ENCODE measurements at regions not wholly inside any gene's neighbourhood (a gene's known extent, or its start where the extent isn't known, plus 50 kb on each side); places are given as distances from the start of the nearest gene placed in this dataset.

- H3K27ac ChIP-seq (replicated peaks) = no peak overlapping the region
- DNase-seq (ENCODE audit: low read depth in 1 of 2, low spot score in 1 of 2) = no peak
- TF ChIP-seq, protein P1, sequence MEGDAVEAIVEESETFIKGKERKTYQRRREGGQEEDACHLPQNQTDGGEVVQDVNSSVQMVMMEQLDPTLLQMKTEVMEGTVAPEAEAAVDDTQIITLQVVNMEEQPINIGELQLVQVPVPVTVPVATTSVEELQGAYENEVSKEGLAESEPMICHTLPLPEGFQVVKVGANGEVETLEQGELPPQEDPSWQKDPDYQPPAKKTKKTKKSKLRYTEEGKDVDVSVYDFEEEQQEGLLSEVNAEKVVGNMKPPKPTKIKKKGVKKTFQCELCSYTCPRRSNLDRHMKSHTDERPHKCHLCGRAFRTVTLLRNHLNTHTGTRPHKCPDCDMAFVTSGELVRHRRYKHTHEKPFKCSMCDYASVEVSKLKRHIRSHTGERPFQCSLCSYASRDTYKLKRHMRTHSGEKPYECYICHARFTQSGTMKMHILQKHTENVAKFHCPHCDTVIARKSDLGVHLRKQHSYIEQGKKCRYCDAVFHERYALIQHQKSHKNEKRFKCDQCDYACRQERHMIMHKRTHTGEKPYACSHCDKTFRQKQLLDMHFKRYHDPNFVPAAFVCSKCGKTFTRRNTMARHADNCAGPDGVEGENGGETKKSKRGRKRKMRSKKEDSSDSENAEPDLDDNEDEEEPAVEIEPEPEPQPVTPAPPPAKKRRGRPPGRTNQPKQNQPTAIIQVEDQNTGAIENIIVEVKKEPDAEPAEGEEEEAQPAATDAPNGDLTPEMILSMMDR (IDR thresholded peaks at IDR 0.05; ENCODE audit: insufficient read depth, low read length) = no peak
- TF ChIP-seq GABPA (IDR thresholded peaks at IDR 0.05; ENCODE audit: low read depth) = no peak
- TF ChIP-seq SPI1 (IDR thresholded peaks at IDR 0.05; ENCODE audit: borderline replicate concordance, low read depth) = no peak
- TF ChIP-seq POLR2AphosphoS5 (IDR thresholded peaks at IDR 0.05; ENCODE audit: low read depth) = no peak
- H3K4me3 ChIP-seq (replicated peaks; ENCODE audit: insufficient read depth, low read length) = no peak overlapping the region
- no peaks in the 10 kb centered on the region for H3K27me3 ChIP-seq (ENCODE audit: insufficient read depth, poor library complexity, severe bottlenecking)
These were observed 338.8 kb upstream of the SHH start for GRCh38 chr7:156151078-156151477.

DNA sequence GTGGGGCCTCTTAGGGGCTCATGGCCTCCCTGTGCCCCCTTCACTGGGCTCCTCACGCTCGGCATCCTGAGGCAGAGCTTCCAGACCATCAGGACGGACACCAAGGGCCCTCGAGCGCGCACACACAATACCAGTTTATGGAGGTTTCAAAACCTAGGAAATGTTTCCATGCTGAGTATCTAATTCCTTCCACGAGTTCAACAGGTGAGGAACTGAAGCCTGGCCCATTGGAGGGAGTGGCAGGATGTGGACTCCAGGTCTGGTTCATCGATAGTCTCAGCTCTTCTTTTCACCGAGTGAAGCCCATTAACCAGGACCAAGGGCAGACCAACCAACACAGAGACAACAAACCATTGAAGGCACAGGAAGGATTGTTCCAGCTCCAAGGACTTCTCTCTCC lies 336.7 kb upstream of the SHH start:
- Histone ChIP-seq H3K27me3 (ENCODE audit: insufficient read depth, poor library complexity, severe bottlenecking) (no peaks in the 10 kb centered on the region), H3K4me3 (replicated peaks; ENCODE audit: insufficient read depth, low read length) (no peak overlapping the region), H3K27ac (replicated peaks) (no peak overlapping the region)
- no peak for DNase-seq (ENCODE audit: low read depth in 1 of 2, low spot score in 1 of 2)
- TF ChIP-seq, protein P1 (IDR thresholded peaks at IDR 0.05; ENCODE audit: insufficient read depth, low read length) = no peak
- TF ChIP-seq, protein P2, sequence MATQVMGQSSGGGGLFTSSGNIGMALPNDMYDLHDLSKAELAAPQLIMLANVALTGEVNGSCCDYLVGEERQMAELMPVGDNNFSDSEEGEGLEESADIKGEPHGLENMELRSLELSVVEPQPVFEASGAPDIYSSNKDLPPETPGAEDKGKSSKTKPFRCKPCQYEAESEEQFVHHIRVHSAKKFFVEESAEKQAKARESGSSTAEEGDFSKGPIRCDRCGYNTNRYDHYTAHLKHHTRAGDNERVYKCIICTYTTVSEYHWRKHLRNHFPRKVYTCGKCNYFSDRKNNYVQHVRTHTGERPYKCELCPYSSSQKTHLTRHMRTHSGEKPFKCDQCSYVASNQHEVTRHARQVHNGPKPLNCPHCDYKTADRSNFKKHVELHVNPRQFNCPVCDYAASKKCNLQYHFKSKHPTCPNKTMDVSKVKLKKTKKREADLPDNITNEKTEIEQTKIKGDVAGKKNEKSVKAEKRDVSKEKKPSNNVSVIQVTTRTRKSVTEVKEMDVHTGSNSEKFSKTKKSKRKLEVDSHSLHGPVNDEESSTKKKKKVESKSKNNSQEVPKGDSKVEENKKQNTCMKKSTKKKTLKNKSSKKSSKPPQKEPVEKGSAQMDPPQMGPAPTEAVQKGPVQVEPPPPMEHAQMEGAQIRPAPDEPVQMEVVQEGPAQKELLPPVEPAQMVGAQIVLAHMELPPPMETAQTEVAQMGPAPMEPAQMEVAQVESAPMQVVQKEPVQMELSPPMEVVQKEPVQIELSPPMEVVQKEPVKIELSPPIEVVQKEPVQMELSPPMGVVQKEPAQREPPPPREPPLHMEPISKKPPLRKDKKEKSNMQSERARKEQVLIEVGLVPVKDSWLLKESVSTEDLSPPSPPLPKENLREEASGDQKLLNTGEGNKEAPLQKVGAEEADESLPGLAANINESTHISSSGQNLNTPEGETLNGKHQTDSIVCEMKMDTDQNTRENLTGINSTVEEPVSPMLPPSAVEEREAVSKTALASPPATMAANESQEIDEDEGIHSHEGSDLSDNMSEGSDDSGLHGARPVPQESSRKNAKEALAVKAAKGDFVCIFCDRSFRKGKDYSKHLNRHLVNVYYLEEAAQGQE (IDR thresholded peaks at IDR 0.05; ENCODE audit: insufficient replicate concordance, low read depth) = no peak
- TF ChIP-seq GABPA (IDR thresholded peaks at IDR 0.05; ENCODE audit: low read depth) (no peak), SPI1 (IDR thresholded peaks at IDR 0.05; ENCODE audit: borderline replicate concordance, low read depth) (no peak), POLR2AphosphoS5 (IDR thresholded peaks at IDR 0.05; ENCODE audit: low read depth) (no peak)

- Histone ChIP-seq H3K4me3 (replicated peaks; ENCODE audit: insufficient read depth, low read length) (no peak overlapping the region), H3K27ac (replicated peaks) (no peak overlapping the region), H3K27me3 (ENCODE audit: insufficient read depth, poor library complexity, severe bottlenecking) (no peaks in the 10 kb centered on the region)
- TF ChIP-seq, protein P2 (IDR thresholded peaks at IDR 0.05; ENCODE audit: insufficient replicate concordance, low read depth) = no peak
- TF ChIP-seq GABPA (IDR thresholded peaks at IDR 0.05; ENCODE audit: low read depth) = no peak
- no peak for DNase-seq (ENCODE audit: low read depth in 1 of 2, low spot score in 1 of 2)
These were observed 336.3 kb upstream of the SHH start for GRCh38 chr7:156148547-156148946.

DNA sequence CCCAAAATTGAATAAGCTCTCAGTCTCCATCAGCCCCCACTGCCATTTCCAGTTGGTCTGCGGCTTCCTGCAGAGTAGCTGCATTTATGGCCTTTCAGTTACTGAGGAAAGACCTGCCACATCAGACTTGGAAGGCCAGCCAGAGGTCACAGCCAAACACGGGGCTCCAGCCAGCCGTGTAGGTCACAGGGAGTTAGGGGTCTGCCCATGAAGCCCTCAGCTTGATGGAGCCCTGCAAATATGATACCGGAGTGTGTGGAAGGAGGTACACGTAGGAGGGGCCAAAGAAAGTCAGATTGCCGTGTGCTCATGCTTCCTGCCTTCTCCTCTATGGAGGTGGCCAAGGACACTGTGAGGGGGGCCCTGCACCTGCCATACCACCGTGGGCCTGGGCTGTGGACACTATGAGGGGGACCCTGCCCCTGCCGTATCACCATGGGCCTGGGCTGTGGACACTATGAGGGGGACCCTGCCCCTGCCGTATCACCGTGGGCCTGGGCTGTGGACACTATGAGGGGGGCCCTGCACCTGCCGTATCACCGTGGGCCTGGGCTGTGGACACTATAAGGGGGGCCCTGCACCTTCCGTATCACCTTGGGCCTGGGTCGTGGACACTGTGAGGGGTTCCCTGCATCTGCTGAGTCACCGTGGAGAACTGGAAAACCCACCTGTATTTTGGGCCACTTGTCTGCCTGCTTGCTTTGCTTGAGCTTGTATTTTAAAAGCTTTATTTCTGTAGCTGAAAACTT lies 335.7 kb upstream of the SHH start:
- Histone ChIP-seq H3K27ac (replicated peaks) (no peak overlapping the region), H3K4me3 (replicated peaks; ENCODE audit: insufficient read depth, low read length) (no peak overlapping the region), H3K27me3 (ENCODE audit: insufficient read depth, poor library complexity, severe bottlenecking) (no peaks in the 10 kb centered on the region)
- no peak for TF ChIP-seq GABPA (IDR thresholded peaks at IDR 0.05; ENCODE audit: low read depth)
- no peak for TF ChIP-seq SPI1 (IDR thresholded peaks at IDR 0.05; ENCODE audit: borderline replicate concordance, low read depth)
- TF ChIP-seq, protein P1 (IDR thresholded peaks at IDR 0.05; ENCODE audit: insufficient read depth, low read length) = no peak
- no peak for TF ChIP-seq POLR2AphosphoS5 (IDR thresholded peaks at IDR 0.05; ENCODE audit: low read depth)
- TF ChIP-seq, protein P2 (IDR thresholded peaks at IDR 0.05; ENCODE audit: insufficient replicate concordance, low read depth) = no peak
- DNase-seq (ENCODE audit: low read depth in 1 of 2, low spot score in 1 of 2) = no peak
